GM21825 (cell line): ENCODE measurements at regions not wholly inside any gene's neighbourhood (a gene's known extent, or its start where the extent isn't known, plus 50 kb on each side); places are given as distances from the start of the nearest gene placed in this dataset.
"Not testable (repeated sequence)": the region's sequence is repeated elsewhere in the genome, so short reads cannot be mapped to it uniquely, and the experiment has no call there.

ENCODE experiments used
- ATAC-seq: cut with Tn5 transposase; IDR thresholded peaks from one replicate; pipeline ENCODE4 v1.9.1; 2021; ENCODE audit warnings: mild to moderate bottlenecking, moderate library complexity; ENCODE audit not compliant: unreplicated experiment

- peak; percentile 60 for ATAC-seq
Observed at GRCh38 chr2:224650815-224651439, 65.2 kb downstream of the CCDC195 start.

GRCh38 chr2:224647684-224648083 lies 62.5 kb upstream of the CUL3 start:
- not testable (repeated sequence) for ATAC-seq

- peak; percentile 69 for ATAC-seq
Observed at GRCh38 chr2:224646242-224646846, 61.2 kb upstream of the CUL3 start.

GRCh38 chr2:224645722-224646121 lies 60.6 kb upstream of the CUL3 start:
- no peak for ATAC-seq

- ATAC-seq: no peak
Observed at GRCh38 chr2:224640679-224641078, 55.5 kb upstream of the CUL3 start.

- ATAC-seq: peak; percentile 92
Observed at GRCh38 chr2:224638301-224638823, 53.2 kb upstream of the CUL3 start.
